SK-N-SH (cell line): ENCODE measurements at regions not wholly inside any gene's neighbourhood (a gene's known extent, or its start where the extent isn't known, plus 50 kb on each side); places are given as distances from the start of the nearest gene placed in this dataset.

Source experiments
- CTCF ChIP-seq: fragments of 200-600 bp; sonication (generic); IDR thresholded peaks from 2 replicates; pipeline ENCODE4 v1.6.1; 2017; ENCODE audit warnings: antibody characterized with exemption, mild to moderate bottlenecking, moderate library complexity
- EP300 ChIP-seq, 2 experiments: IDR thresholded peaks; 2 replicates each; pipeline versions ENCODE4 v1.4.0 to v1.6.1; 2012; ENCODE audit warnings: borderline replicate concordance in 1 of 2, low read depth in 1 of 2, low read length in 1 of 2
- POLR2AphosphoS5 ChIP-seq: IDR thresholded peaks from 2 replicates; pipeline ENCODE4 v1.6.1; 2012; ENCODE audit warnings: low read depth, low read length
- YY1 ChIP-seq: IDR thresholded peaks from 2 replicates; pipeline ENCODE4 v1.4.0; 2012; ENCODE audit warnings: low read depth, mild to moderate bottlenecking

- TF ChIP-seq CTCF (no peak), EP300 (IDR thresholded peaks at IDR 0.05; ENCODE audit: borderline replicate concordance in 1 of 2, low read depth in 1 of 2, low read length in 1 of 2) (no peak), YY1 (no peak), POLR2AphosphoS5 (no peak)
These were observed 228.4 kb upstream of the RAB4A start for GRCh38 chr1:229042482-229042881.
